DOHH2 (cell line): ENCODE measurements at regions not wholly inside any gene's neighbourhood (a gene's known extent, or its start where the extent isn't known, plus 50 kb on each side); places are given as distances from the start of the nearest gene placed in this dataset.

Source experiments
- H3F3A ChIP-seq: fragments of 200-600 bp; sonication (generic), shearing (Covaris generic); 2 replicates; pipeline ENCODE4 v1.6.0; 2016; ENCODE audit warnings: antibody characterized with exemption, mild to moderate bottlenecking; ENCODE audit not compliant: control insufficient read depth, insufficient read depth
- H3K27ac ChIP-seq: fragments of 200-600 bp; sonication (generic); 2 replicates; pipeline ENCODE4 v1.5.1; 2014; ENCODE audit warnings: low read depth, mild to moderate bottlenecking, low read length, moderate library complexity
- H3K27me3 ChIP-seq: fragments of 200-600 bp; sonication (generic); 2 replicates; pipeline ENCODE4 v1.6.1; 2014; ENCODE audit warnings: mild to moderate bottlenecking, low read length, mixed read lengths; ENCODE audit not compliant: control insufficient read depth
- H3K36me3 ChIP-seq: fragments of 200-600 bp; sonication (generic); 2 replicates; pipeline ENCODE4 v1.6.1; 2014; ENCODE audit warnings: mild to moderate bottlenecking, low read length, moderate library complexity, mixed read lengths; ENCODE audit not compliant: control insufficient read depth
- H3K4me1 ChIP-seq: fragments of 200-600 bp; sonication (generic); 2 replicates; pipeline ENCODE4 v1.6.1; 2014; ENCODE audit warnings: mild to moderate bottlenecking, low read length, mixed read lengths; ENCODE audit not compliant: control insufficient read depth
- H3K4me2 ChIP-seq: fragments of 200-600 bp; sonication (generic); 2 replicates; pipeline ENCODE4 v1.6.0; 2014; ENCODE audit warnings: mild to moderate bottlenecking, low read length, moderate library complexity
- H3K4me3 ChIP-seq: fragments of 200-600 bp; sonication (generic); 2 replicates; pipeline ENCODE4 v1.5.1; 2014; ENCODE audit warnings: mild to moderate bottlenecking, low read length, mixed read lengths
- H3K79me2 ChIP-seq: fragments of 200-600 bp; sonication (generic); 2 replicates; pipeline ENCODE4 v1.6.1; 2014; ENCODE audit warnings: mild to moderate bottlenecking, low read length, mixed read lengths; ENCODE audit not compliant: control insufficient read depth
- H3K9me2 ChIP-seq: fragments of 200-600 bp; sonication (generic); replicated peaks from 2 replicates; pipeline ENCODE4 v1.6.1; 2014; ENCODE audit warnings: mild to moderate bottlenecking, low read length, mixed read lengths; ENCODE audit not compliant: control insufficient read depth
- H3K9me3 ChIP-seq: fragments of 200-600 bp; sonication (generic); 2 replicates; pipeline ENCODE4 v1.6.1; 2014; ENCODE audit warnings: antibody characterized with exemption, low read length, mixed read lengths; ENCODE audit not compliant: control insufficient read depth, insufficient read depth
- H4K20me1 ChIP-seq: fragments of 200-600 bp; sonication (generic); 2 replicates; pipeline ENCODE4 v1.6.0; 2014; ENCODE audit warnings: low read depth, mild to moderate bottlenecking, antibody characterized with exemption, low read length, moderate library complexity; ENCODE audit not compliant: control insufficient read depth, insufficient read depth
- CTCF ChIP-seq: fragments of 200-600 bp; sonication (generic); IDR thresholded peaks from one replicate; pipeline ENCODE4 v1.5.1; 2014; ENCODE audit warnings: antibody characterized with exemption, mild to moderate bottlenecking, low read depth, low read length; ENCODE audit not compliant: poor library complexity, severe bottlenecking
- EZH2phosphoT487 ChIP-seq: fragments of 200-600 bp; sonication (generic); IDR thresholded peaks from 2 replicates; pipeline ENCODE4 v1.6.1; 2017; ENCODE audit warnings: borderline replicate concordance, mild to moderate bottlenecking, antibody characterized with exemption, low read length, moderate library complexity, mixed read lengths

DNA sequence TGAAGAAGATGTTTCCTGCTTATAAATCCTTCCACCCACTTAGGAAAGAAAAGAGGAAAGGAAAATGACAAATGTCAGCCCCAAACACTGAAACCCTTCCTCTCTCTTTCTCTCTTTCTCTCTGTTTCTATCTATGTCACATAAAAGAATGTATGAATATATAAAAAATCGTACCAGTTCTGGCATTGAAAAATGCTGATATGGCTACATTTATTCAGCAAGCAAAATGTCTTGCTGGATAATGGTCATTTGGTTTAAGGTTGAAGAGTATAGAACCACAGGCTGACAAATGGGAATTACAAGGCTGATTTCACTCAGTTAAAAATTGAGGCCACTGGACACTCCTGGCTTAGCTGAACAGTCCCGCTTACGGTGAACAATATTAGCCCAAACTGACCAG is 335.9 kb downstream of the PARP8 start:
- no peaks in the 10 kb centered on the region for H3K4me1 ChIP-seq
- no peak overlapping the region for H3K4me2 ChIP-seq
- H3K9me2 ChIP-seq, result no peaks in the 10 kb centered on the region
- TF ChIP-seq CTCF, result no peak
- no peak for TF ChIP-seq EZH2phosphoT487
- H3K79me2 ChIP-seq, result no peaks in the 10 kb centered on the region
- no peaks in the 10 kb centered on the region for H3K27me3 ChIP-seq
- no peak overlapping the region for H3K4me3 ChIP-seq
- no peak overlapping the region for H3K27ac ChIP-seq
- H3F3A ChIP-seq, result no peaks in the 10 kb centered on the region
- H4K20me1 ChIP-seq, result no peaks in the 10 kb centered on the region
- H3K9me3 ChIP-seq, result no peaks in the 10 kb centered on the region
- H3K36me3 ChIP-seq, result no peaks in the 10 kb centered on the region

DNA sequence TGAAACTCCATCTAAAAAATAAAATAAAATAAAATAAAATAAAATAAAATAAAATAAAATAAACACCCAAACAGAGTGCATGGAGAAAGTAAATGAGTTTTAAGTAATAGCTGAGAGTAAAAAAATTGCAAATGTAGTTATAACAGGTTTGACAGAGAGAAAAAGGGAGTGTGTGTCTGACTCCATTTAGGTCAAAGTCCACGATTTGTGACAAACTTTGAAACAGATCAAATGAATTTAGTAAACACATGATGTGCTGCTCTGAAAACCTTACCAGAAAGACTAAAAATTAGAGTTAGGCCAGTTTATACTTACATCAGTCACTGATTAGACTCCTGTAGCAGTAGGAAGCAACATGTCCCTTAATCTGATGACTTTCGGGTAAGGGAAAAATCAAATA is 346.6 kb downstream of the PARP8 start:
- Histone ChIP-seq H3K4me1 (no peaks in the 10 kb centered on the region), H3K4me2 (no peak overlapping the region), H3K27ac (no peak overlapping the region), H4K20me1 (no peaks in the 10 kb centered on the region), H3K4me3 (no peak overlapping the region), H3K9me3 (no peaks in the 10 kb centered on the region), H3F3A (no peaks in the 10 kb centered on the region), H3K27me3 (no peaks in the 10 kb centered on the region), H3K79me2 (no peaks in the 10 kb centered on the region), H3K9me2 (no peaks in the 10 kb centered on the region), H3K36me3 (no peaks in the 10 kb centered on the region)
- TF ChIP-seq EZH2phosphoT487, result no peak
- TF ChIP-seq CTCF, result no peak

DNA sequence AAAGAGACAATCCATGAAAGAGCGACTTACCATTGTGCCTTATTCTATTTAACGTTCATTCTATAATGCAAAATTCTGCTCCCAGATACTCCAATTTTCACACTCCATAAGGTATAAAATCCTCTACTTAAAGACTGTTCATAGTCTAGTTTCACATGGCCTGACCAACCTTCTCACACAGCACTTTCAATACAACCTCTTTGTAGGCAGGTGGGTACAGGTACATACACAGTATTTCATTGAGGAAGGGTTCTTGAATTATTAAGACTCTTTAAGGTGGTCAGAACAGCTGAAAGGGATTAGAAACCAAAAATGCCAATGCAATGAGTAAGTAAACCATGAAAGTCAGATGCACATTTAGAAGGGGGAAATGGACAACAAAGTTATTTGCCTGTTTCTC is 352.0 kb downstream of the PARP8 start:
- Histone ChIP-seq H4K20me1 (no peaks in the 10 kb centered on the region), H3K4me3 (no peak overlapping the region), H3K79me2 (no peaks in the 10 kb centered on the region), H3K27ac (no peak overlapping the region), H3K9me2 (no peaks in the 10 kb centered on the region), H3K27me3 (no peaks in the 10 kb centered on the region), H3F3A (no peaks in the 10 kb centered on the region), H3K9me3 (no peaks in the 10 kb centered on the region), H3K4me1 (no peaks in the 10 kb centered on the region), H3K36me3 (no peaks in the 10 kb centered on the region), H3K4me2 (no peak overlapping the region)
- TF ChIP-seq CTCF (no peak), EZH2phosphoT487 (no peak)

- Histone ChIP-seq H3K9me3 (no peaks in the 10 kb centered on the region), H3F3A (no peaks in the 10 kb centered on the region), H3K4me2 (no peak overlapping the region), H3K36me3 (no peaks in the 10 kb centered on the region), H4K20me1 (no peaks in the 10 kb centered on the region), H3K27me3 (no peaks in the 10 kb centered on the region), H3K4me3 (no peak overlapping the region), H3K79me2 (no peaks in the 10 kb centered on the region), H3K4me1 (no peaks in the 10 kb centered on the region), H3K27ac (no peak overlapping the region), H3K9me2 (no peaks in the 10 kb centered on the region)
- TF ChIP-seq CTCF (no peak), EZH2phosphoT487 (no peak)
These were observed 357.8 kb downstream of the PARP8 start for GRCh38 chr5:51024263-51024662.
